HCT116 (cell line): ENCODE measurements at regions not wholly inside any gene's neighbourhood (a gene's known extent, or its start where the extent isn't known, plus 50 kb on each side); places are given as distances from the start of the nearest gene placed in this dataset.

Experiments used
- ATAC-seq: fragments of 200-7000 bp; cut with Tn5 transposase; 2 replicates; pipeline ENCODE4 v1.9.1; 2020; ENCODE audit warnings: mild to moderate bottlenecking, moderate library complexity
- BruUV-seq: library from RNA; stranded (reverse); fragments of 400-500 nt; replicated peaks from 2 replicates; lab custom pipeline; 2021; lab: Mats Ljungman, UMichigan
- CTCF ChIA-PET: fragments of 300-600 bp; sonication (Branson Sonifier 250); formaldehyde crosslinking; loops from one replicate; lab custom pipeline; 2021; ENCODE audit warnings: antibody characterized with exemption; lab: Charles Lee
- POLR2A ChIA-PET: fragments of 300-600, 350-600 bp; sonication (Branson Sonifier 250); formaldehyde crosslinking; loops from one replicate; lab custom pipeline; 2021; ENCODE audit warnings: antibody characterized with exemption; lab: Charles Lee
- RAD21 ChIA-PET, 2 experiments: fragments of 300-600 bp; sonication (Branson Sonifier 250); formaldehyde crosslinking; loops; one replicate each; lab custom pipeline; 2023; ENCODE audit warnings: low total read pairs in 2 of 2; ENCODE audit not compliant: uncharacterized antibody in 2 of 2, unreplicated experiment in 2 of 2, low non-redundant PET in 1 of 2; lab: Charles Lee
- DNase-seq: peaks from one replicate; pipeline ENCODE4 v3.0.0-alpha.2; 2010; ENCODE audit warnings: low read depth, low spot score
- H2AFZ ChIP-seq: fragments of 200-600 bp; shearing (Covaris generic), sonication (generic); 2 replicates; pipeline ENCODE4 v1.6.1; 2017; ENCODE audit warnings: low read depth, mixed run types, mixed read lengths, antibody characterized with exemption, low read length; ENCODE audit not compliant: poor library complexity, severe bottlenecking
- H3K27ac ChIP-seq: 2 replicates; pipeline ENCODE4 v1.5.1; 2012; ENCODE audit warnings: low read depth, low read length
- H3K27me3 ChIP-seq: fragments of 200-600 bp; sonication (generic); 2 replicates; pipeline ENCODE4 v1.6.1; 2016; ENCODE audit warnings: mixed run types, low read length, mixed read lengths; ENCODE audit not compliant: insufficient read depth
- H3K36me3 ChIP-seq, 2 experiments: fragments of 200-500 bp in 1 of 2; fragments of 200-600 bp in 1 of 2; sonication (Bioruptor generic) in 1 of 2; sonication (generic) in 1 of 2; 2 replicates each; pipeline versions ENCODE4 v1.5.1 to v1.6.1; 2014 to 2016; ENCODE audit warnings: low read length in 2 of 2, inconsistent platforms in 1 of 2, mixed read lengths in 1 of 2, mixed run types in 1 of 2; ENCODE audit not compliant: insufficient read depth in 2 of 2, control insufficient read depth in 1 of 2
- H3K4me1 ChIP-seq, 2 experiments: fragments of 200-600 bp in 1 of 2; sonication (generic) in 1 of 2; 2 replicates each; pipeline versions ENCODE4 v1.5.1 to v1.6.1; 2012 to 2017; ENCODE audit warnings: low read length in 2 of 2, inconsistent platforms in 1 of 2, mild to moderate bottlenecking in 1 of 2, mixed read lengths in 1 of 2, mixed run types in 1 of 2, moderate library complexity in 1 of 2; ENCODE audit not compliant: insufficient read depth in 2 of 2, control insufficient read depth in 1 of 2
- H3K4me2 ChIP-seq: fragments of 200-600 bp; sonication (generic); 2 replicates; pipeline ENCODE4 v1.6.1; 2017; ENCODE audit warnings: mixed run types, low read length, mixed read lengths
- H3K4me3 ChIP-seq, 2 experiments: fragments of 200-600 bp in 1 of 2; sonication (generic) in 1 of 2; replicated peaks in 1 of 2; 2 replicates each; pipeline ENCODE4 v1.5.1; 2011 to 2016; ENCODE audit warnings: low read length in 2 of 2, control low read depth in 1 of 2, low read depth in 1 of 2, mild to moderate bottlenecking in 1 of 2, mixed read lengths in 1 of 2, mixed run types in 1 of 2
- H3K79me2 ChIP-seq: fragments of 200-600 bp; sonication (generic); 2 replicates; pipeline ENCODE4 v1.6.1; 2017; ENCODE audit warnings: mild to moderate bottlenecking, mixed run types, low read length, moderate library complexity, mixed read lengths; ENCODE audit not compliant: insufficient read depth
- H3K9ac ChIP-seq: fragments of 200-600 bp; sonication (generic); 2 replicates; pipeline ENCODE4 v1.6.1; 2016; ENCODE audit warnings: low read length, mixed read lengths
- H3K9me2 ChIP-seq: fragments of 200-600 bp; sonication (generic), shearing (Covaris generic); 2 replicates; pipeline ENCODE4 v1.6.1; 2017; ENCODE audit warnings: mixed run types, mild to moderate bottlenecking, moderate library complexity; ENCODE audit not compliant: insufficient read depth
- H3K9me3 ChIP-seq, 2 experiments: fragments of 200-500 bp in 1 of 2; fragments of 200-600 bp in 1 of 2; sonication (Bioruptor generic) in 1 of 2; sonication (generic) in 1 of 2; 2 replicates each; pipeline ENCODE4 v1.6.1; 2014 to 2017; ENCODE audit warnings: low read length in 2 of 2, mixed read lengths in 2 of 2, inconsistent platforms in 1 of 2, low read depth in 1 of 2, mild to moderate bottlenecking in 1 of 2, mixed run types in 1 of 2, moderate library complexity in 1 of 2; ENCODE audit not compliant: control insufficient read depth in 1 of 2, insufficient read depth in 1 of 2
- H4K20me1 ChIP-seq: fragments of 200-600 bp; sonication (generic), shearing (Covaris generic); 2 replicates; pipeline ENCODE4 v1.6.1; 2017; ENCODE audit warnings: mixed run types, mild to moderate bottlenecking, moderate library complexity; ENCODE audit not compliant: insufficient read depth
- ATF3 ChIP-seq: IDR thresholded peaks from 2 replicates; pipeline ENCODE4 v1.6.1; 2012
- CBX3 ChIP-seq: IDR thresholded peaks from 2 replicates; pipeline ENCODE4 v1.6.1; 2012; ENCODE audit warnings: low read depth
- CTCF ChIP-seq, 3 experiments: fragments of 200-600 bp in 1 of 3; sonication (generic) in 1 of 3; IDR thresholded peaks in 2 of 3; conservative IDR thresholded peaks in 1 of 3; 2 replicates each; pipeline ENCODE4 v1.5.1; 2012 to 2017; ENCODE audit warnings: low read depth in 2 of 3, low read length in 2 of 3, antibody characterized with exemption in 1 of 3, borderline replicate concordance in 1 of 3, control low read depth in 1 of 3, mild to moderate bottlenecking in 1 of 3, mixed read lengths in 1 of 3, mixed run types in 1 of 3, moderate library complexity in 1 of 3; ENCODE audit not compliant: insufficient read depth in 1 of 3
- ELF1 ChIP-seq: IDR thresholded peaks from 2 replicates; pipeline ENCODE4 v1.6.1; 2012; ENCODE audit warnings: low read depth, borderline replicate concordance
- EZH2phosphoT487 ChIP-seq: fragments of 200-600 bp; IDR thresholded peaks from 2 replicates; pipeline ENCODE4 v1.6.1; 2018; ENCODE audit warnings: antibody characterized with exemption, borderline replicate concordance
- FOSL1 ChIP-seq: IDR thresholded peaks from 2 replicates; pipeline ENCODE4 v1.6.1; 2012; ENCODE audit warnings: low read depth
- JUND ChIP-seq: IDR thresholded peaks from 2 replicates; pipeline ENCODE4 v1.6.1; 2012
- POLR2A ChIP-seq: IDR thresholded peaks from 2 replicates; pipeline ENCODE4 v1.7.0; 2011; ENCODE audit warnings: borderline replicate concordance; ENCODE audit not compliant: insufficient read depth, insufficient read length; ENCODE audit errors: extremely low read depth
- RAD21 ChIP-seq: IDR thresholded peaks from 2 replicates; pipeline ENCODE4 v1.6.1; 2012; ENCODE audit warnings: low read depth, mild to moderate bottlenecking
- SP1 ChIP-seq: IDR thresholded peaks from 2 replicates; pipeline ENCODE4 v1.6.1; 2012; ENCODE audit warnings: low read depth
- SRF ChIP-seq: IDR thresholded peaks from 2 replicates; pipeline ENCODE4 v1.6.1; 2012; ENCODE audit warnings: low read depth
- TCF7L2 ChIP-seq: IDR thresholded peaks from 2 replicates; pipeline ENCODE4 v1.7.0; 2011; ENCODE audit warnings: borderline replicate concordance, inconsistent platforms; ENCODE audit not compliant: insufficient read depth, insufficient read length; ENCODE audit errors: extremely low read depth
- YY1 ChIP-seq: IDR thresholded peaks from 2 replicates; pipeline ENCODE4 v1.6.1; 2011; ENCODE audit warnings: low read length, low read depth, moderate library complexity, mild to moderate bottlenecking; ENCODE audit not compliant: insufficient replicate concordance; ENCODE audit errors: extremely low read depth
- ZBTB33 ChIP-seq: IDR thresholded peaks from 2 replicates; pipeline ENCODE4 v1.6.1; 2011; ENCODE audit warnings: mild to moderate bottlenecking, low read length, moderate library complexity; ENCODE audit not compliant: insufficient replicate concordance; ENCODE audit errors: extremely low read depth
- intact Hi-C: fragments of 100-400 bp; cut with micrococcal nuclease; formaldehyde crosslinking; loops from 2 replicates; pipeline ENCODE4 v1.10.0; 2022

- ChIA-PET RAD21 (no interaction called here), POLR2A (no interaction called here), CTCF (no interaction called here)
- no peak overlapping the region for H3K27ac ChIP-seq
- no TSS peak for BruUV-seq
- H2AFZ ChIP-seq: no peak overlapping the region
- no peaks in the 10 kb centered on the region for H3K4me1 ChIP-seq
- no peaks in the 10 kb centered on the region for H3K9me2 ChIP-seq
- intact Hi-C loops: no loop called here
- H4K20me1 ChIP-seq: no peaks in the 10 kb centered on the region
- H3K27me3 ChIP-seq: no peaks in the 10 kb centered on the region
- H3K4me2 ChIP-seq: no peak overlapping the region
- ATAC-seq (no peak), DNase-seq (no peak)
- no peaks in the 10 kb centered on the region for H3K36me3 ChIP-seq
- no peaks in the 10 kb centered on the region for H3K79me2 ChIP-seq
- H3K4me3 ChIP-seq: no peak overlapping the region
- no peak overlapping the region for H3K9ac ChIP-seq
- no peaks in the 10 kb centered on the region for H3K9me3 ChIP-seq
- TF ChIP-seq CTCF (IDR thresholded peaks at IDR 0.05 in 2 of 3, conservative IDR thresholded peaks at IDR 0.05 in 1 of 3; ENCODE audit: borderline replicate concordance in 1 of 3, insufficient read depth in 1 of 3, low read depth in 2 of 3, low read length in 2 of 3) (no peak), SRF (no peak), YY1 (no peak), TCF7L2 (no peak), RAD21 (no peak), SP1 (no peak), EZH2phosphoT487 (no peak), POLR2A (no peak), ELF1 (no peak), FOSL1 (no peak), JUND (no peak), ZBTB33 (no peak), ATF3 (no peak), CBX3 (no peak)
These were observed 67.7 kb downstream of the AKR1B1 start for GRCh38 chr7:134391223-134391622.
